ENCODE measurements at regions not wholly inside any gene's neighbourhood (a gene's known extent, or its start where the extent isn't known, plus 50 kb on each side); places are given as distances from the start of the nearest gene placed in this dataset.

DNA sequence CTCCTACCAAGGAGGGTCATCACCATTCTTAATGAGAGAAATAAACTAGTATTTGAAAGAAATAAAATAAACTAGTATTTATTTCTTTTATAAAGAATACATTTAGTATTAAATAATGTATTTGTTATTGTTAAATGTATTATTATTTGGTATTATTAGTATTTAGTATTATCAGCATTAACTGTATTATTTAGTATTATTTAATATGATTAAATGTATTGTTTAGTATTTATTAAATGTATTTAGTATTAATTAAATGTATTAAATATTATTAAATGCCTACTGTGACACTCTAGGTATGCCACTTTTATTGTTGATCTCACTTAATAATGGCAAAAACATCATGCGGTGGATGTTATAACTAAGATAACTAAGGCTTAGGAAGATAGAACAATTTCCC, 353.6 kb upstream of the MAP2 start:
- no peaks in the 10 kb centered on the region for H3K9me3 Mint-ChIP-seq
- DNase-seq (no peak), ATAC-seq (ENCODE audit: low read depth) (no peak)
- no peaks in the 10 kb centered on the region for H3K36me3 Mint-ChIP-seq
- no peaks in the 10 kb centered on the region for H3K4me1 Mint-ChIP-seq
- no peak overlapping the region for H3K4me3 Mint-ChIP-seq
- POLR2A ChIA-PET, result no interaction called here
- no peak overlapping the region for H3K27ac Mint-ChIP-seq
- no peaks in the 10 kb centered on the region for H3K27me3 Mint-ChIP-seq

DNA sequence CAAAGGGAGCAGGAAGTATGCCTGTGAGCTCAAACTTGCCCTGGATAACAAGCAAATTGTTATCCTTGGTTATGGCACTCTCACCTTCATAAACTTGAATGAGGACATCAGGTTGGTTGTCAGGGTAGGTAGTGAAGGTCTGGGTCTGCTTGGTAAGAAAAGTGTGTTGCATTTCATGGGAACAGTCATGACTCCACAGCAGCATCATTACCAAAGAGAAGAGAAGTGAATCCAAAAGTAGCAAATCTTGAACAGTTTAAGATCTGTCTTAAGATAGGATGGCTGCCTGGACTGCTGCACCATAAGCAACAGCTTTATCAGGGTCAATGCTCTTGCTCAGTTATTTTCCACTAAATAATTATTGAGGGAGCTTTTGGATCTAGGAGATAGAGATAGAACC, 350.7 kb upstream of the MAP2 start:
- H3K36me3 Mint-ChIP-seq, result no peaks in the 10 kb centered on the region
- H3K27ac Mint-ChIP-seq, result no peak overlapping the region
- H3K4me1 Mint-ChIP-seq, result no peaks in the 10 kb centered on the region
- ATAC-seq (ENCODE audit: low read depth) (no peak), DNase-seq (no peak)
- POLR2A ChIA-PET, result no interaction called here
- no peaks in the 10 kb centered on the region for H3K27me3 Mint-ChIP-seq
- H3K9me3 Mint-ChIP-seq, result no peaks in the 10 kb centered on the region
- no peak overlapping the region for H3K4me3 Mint-ChIP-seq

DNA sequence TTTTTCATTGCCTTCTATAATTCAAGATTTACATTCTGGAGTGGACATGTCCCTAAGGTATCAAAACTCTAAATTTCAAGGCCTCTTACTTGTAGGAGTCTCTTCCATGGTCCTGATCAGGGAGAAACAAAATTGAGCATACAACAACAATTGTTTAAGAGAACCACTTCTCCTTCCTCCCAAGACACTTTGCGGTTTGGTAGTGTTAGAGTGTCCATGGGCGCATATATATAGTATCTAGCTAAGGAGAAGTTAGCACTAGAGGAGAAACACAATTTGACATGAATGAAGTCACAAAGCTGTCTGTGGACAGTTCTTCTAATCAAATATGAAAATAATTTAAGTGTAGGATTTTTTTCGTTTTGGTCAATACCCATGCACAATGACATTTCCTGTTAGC, 349.1 kb upstream of the MAP2 start:
- Mint-ChIP-seq H3K9me3 (no peaks in the 10 kb centered on the region), H3K36me3 (no peaks in the 10 kb centered on the region), H3K4me3 (no peak overlapping the region), H3K4me1 (no peaks in the 10 kb centered on the region), H3K27me3 (no peaks in the 10 kb centered on the region), H3K27ac (no peak overlapping the region)
- no peak for ATAC-seq (ENCODE audit: low read depth)
- POLR2A ChIA-PET, result no interaction called here
- no peak for DNase-seq

DNA sequence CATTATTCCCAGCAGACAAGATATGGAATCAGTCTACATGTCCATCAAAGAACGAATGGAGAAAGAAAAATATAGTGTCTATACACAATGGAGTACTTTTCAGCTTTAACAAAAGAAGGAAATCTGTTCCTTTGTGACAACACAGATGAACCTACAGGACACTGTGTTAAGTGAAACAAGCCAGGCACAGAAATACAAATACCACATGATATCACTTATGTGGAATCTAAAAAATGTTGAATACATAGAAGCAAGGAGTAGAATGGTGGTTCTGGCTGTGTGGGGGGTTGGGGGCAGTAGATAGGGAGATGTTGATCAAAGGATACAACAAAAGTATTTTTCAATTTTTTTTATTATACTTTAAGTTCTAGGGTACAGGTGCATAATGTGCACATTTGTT, 347.7 kb upstream of the MAP2 start:
- H3K4me3 Mint-ChIP-seq, result no peak overlapping the region

DNA sequence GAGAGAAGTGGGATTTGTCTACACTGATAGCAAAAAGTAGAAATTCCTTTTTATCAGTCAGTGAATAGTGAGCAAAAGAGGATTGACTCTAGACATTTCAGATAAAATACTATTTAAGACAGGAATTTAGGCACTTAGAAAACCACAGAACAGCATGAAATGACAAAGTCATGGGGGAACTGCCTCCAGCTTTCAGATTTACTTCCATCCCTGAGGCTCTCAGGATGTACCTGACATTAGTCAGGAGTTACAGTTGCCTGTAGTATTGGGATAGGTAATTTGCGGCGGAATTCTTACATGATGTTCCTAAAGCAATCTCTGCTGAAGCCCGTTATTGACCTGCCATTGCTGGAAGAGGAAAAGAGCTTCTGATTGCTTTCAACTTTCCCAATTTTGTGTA, 337.1 kb upstream of the MAP2 start:
- POLR2A ChIA-PET, result no interaction called here
- Mint-ChIP-seq H3K36me3 (no peaks in the 10 kb centered on the region), H3K9me3 (no peaks in the 10 kb centered on the region), H3K27me3 (no peaks in the 10 kb centered on the region), H3K4me1 (no peaks in the 10 kb centered on the region), H3K4me3 (no peak overlapping the region), H3K27ac (no peak overlapping the region)
- no peak for ATAC-seq (ENCODE audit: low read depth)
- no peak for DNase-seq

More for the DNA sequence above, 347.7 kb upstream of the MAP2 start:
- H3K27me3 Mint-ChIP-seq, result no peaks in the 10 kb centered on the region
- H3K4me1 Mint-ChIP-seq, result no peaks in the 10 kb centered on the region
- no peak overlapping the region for H3K27ac Mint-ChIP-seq
- H3K9me3 Mint-ChIP-seq, result no peaks in the 10 kb centered on the region
- DNase-seq, result no peak
- POLR2A ChIA-PET, result no interaction called here
- no peak for ATAC-seq (ENCODE audit: low read depth)
- no peaks in the 10 kb centered on the region for H3K36me3 Mint-ChIP-seq

DNA sequence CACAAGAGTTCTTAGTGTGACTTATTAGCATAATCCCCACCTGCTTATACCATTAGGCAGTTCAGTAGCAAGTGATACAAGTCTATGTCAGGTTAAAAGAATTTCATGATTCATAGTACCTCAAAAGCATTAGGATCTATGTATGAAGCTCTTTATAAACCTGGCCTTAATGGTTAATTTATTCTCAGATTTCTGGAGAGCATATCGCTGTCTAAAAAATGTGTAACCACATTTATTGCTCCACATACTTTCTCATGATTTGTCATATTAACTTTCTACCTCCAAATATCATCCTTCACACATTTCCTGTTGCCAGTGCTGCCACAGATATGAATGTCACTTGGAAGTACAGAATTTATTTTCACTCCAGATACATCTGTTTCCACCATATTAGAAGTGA, 332.8 kb upstream of the MAP2 start:
- no peaks in the 10 kb centered on the region for H3K4me1 Mint-ChIP-seq
- no peak for DNase-seq
- no peaks in the 10 kb centered on the region for H3K36me3 Mint-ChIP-seq
- no peaks in the 10 kb centered on the region for H3K27me3 Mint-ChIP-seq
- POLR2A ChIA-PET, result no interaction called here
- no peaks in the 10 kb centered on the region for H3K9me3 Mint-ChIP-seq
- H3K4me3 Mint-ChIP-seq, result no peak overlapping the region
- no peak for ATAC-seq (ENCODE audit: low read depth)
- H3K27ac Mint-ChIP-seq, result no peak overlapping the region

DNA sequence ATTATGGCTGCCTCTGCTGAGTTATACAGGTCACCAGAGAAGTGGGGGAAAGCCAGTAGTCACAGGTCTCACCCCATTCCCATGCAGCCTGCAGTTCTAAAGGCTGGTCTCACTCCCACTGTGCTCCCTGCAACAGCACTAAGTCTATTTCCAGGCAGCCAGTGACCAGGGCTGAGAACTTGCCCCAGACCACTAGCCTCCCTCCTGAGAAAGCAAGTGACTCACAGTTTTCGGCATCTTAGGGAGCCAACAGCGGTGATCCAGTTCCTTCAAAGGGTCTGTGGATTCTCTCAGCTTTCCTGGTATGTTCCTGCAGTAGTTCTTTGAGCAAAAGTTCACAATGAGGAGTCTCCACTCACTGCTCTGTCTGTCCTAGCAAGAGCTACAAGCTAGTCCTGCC, 329.6 kb upstream of the MAP2 start:
- Mint-ChIP-seq H3K4me1 (no peaks in the 10 kb centered on the region), H3K27me3 (no peaks in the 10 kb centered on the region), H3K27ac (no peak overlapping the region), H3K4me3 (no peak overlapping the region), H3K9me3 (no peaks in the 10 kb centered on the region), H3K36me3 (no peaks in the 10 kb centered on the region)
- no peak for DNase-seq
- no peak for ATAC-seq (ENCODE audit: low read depth)
- POLR2A ChIA-PET, result no interaction called here

DNA sequence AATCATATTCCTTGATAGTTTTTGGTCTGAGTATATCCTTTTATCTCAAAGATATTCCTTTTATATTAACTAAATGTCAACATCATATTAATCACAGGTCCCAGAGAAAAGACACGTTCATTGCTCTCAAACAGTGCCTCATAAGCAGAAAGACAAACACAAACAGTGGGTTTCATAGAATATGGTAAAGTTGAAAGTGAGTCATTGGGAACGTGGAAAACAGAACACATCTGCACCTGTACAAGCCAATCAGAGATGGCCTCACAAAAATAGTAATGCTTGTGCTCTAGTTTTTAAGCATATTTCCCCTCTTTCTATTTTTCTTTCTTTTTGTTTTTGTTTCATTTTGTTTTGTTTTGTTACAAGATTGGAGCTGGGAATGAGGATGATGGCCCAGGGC, 328.4 kb upstream of the MAP2 start:
- ATAC-seq (ENCODE audit: low read depth), result no peak
- POLR2A ChIA-PET, result no interaction called here
- no peak for DNase-seq
- Mint-ChIP-seq H3K4me1 (no peaks in the 10 kb centered on the region), H3K27me3 (no peaks in the 10 kb centered on the region), H3K9me3 (no peaks in the 10 kb centered on the region), H3K27ac (no peak overlapping the region), H3K36me3 (no peaks in the 10 kb centered on the region), H3K4me3 (no peak overlapping the region)

DNA sequence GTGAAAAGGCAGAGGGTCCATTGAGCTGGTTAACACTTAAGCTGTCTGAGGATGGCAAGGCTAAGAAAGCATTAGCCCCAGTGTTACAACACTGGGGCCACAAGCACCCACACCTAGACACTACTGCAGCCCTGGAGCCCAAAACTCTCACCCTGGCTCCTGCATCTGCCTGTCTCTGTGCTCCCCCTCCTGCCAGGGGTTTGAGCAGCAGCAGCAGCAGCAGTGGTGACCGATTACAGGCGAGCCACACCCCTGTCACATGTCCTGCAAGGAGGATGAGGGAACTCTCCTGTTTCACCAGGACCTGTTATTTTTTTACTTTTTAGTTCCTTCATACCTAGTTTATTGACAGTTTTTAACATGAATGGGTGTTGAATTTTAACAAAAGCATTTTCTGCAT, 326.7 kb upstream of the MAP2 start:
- H3K9me3 Mint-ChIP-seq, result no peaks in the 10 kb centered on the region
- POLR2A ChIA-PET, result no interaction called here
- H3K27me3 Mint-ChIP-seq, result no peaks in the 10 kb centered on the region

DNA sequence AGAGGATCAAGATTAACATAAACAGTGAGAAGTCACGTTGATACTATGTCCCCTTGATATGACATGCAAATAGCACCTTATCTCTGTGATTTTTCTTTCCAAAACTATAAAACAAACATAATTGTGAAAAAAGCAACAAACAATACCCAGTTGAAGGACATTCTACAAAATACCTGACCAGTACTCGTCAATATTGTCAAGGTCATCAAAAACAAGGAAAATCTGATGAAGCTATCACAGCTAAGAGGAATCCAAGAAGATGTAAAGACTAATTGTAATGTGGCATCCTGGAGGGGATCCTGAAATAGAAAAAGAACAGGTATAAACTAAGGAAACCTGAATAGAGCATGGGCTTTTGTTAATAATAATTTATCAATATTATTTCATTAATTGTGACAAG, 321.5 kb upstream of the MAP2 start:
- Mint-ChIP-seq H3K9me3 (no peaks in the 10 kb centered on the region), H3K27ac (no peak overlapping the region), H3K4me3 (no peak overlapping the region), H3K27me3 (no peaks in the 10 kb centered on the region), H3K4me1 (no peaks in the 10 kb centered on the region), H3K36me3 (no peaks in the 10 kb centered on the region)
- POLR2A ChIA-PET, result no interaction called here
- DNase-seq (no peak), ATAC-seq (ENCODE audit: low read depth) (no peak)

More for the DNA sequence above, 326.7 kb upstream of the MAP2 start:
- Mint-ChIP-seq H3K4me3 (no peak overlapping the region), H3K4me1 (no peaks in the 10 kb centered on the region), H3K36me3 (no peaks in the 10 kb centered on the region), H3K27ac (no peak overlapping the region)
- no peak for DNase-seq
- no peak for ATAC-seq (ENCODE audit: low read depth)

DNA sequence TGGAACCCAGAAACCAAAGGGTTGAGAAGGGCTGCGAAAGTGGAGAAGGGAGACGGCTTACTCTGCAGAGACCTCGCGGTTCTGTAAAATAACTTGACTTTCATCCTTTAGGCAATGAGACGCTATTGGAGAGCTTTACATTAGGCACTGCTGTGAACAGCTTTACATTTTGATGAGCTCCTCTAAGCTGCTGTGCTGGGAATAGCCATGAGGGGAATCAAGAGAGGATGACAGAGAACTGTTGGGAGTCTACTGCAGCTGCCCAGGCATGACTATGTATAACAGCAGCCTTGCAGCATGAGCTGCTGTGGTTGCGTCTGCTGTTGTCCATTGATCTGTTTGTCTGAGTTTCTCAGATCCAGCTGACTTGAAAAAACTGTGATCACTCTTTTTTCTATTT, 310.8 kb upstream of the MAP2 start:
- Mint-ChIP-seq H3K4me1 (no peaks in the 10 kb centered on the region), H3K4me3 (no peak overlapping the region), H3K27me3 (no peaks in the 10 kb centered on the region), H3K9me3 (no peaks in the 10 kb centered on the region), H3K36me3 (no peaks in the 10 kb centered on the region), H3K27ac (no peak overlapping the region)
- DNase-seq, result no peak
- POLR2A ChIA-PET, result no interaction called here
- no peak for ATAC-seq (ENCODE audit: low read depth)

DNA sequence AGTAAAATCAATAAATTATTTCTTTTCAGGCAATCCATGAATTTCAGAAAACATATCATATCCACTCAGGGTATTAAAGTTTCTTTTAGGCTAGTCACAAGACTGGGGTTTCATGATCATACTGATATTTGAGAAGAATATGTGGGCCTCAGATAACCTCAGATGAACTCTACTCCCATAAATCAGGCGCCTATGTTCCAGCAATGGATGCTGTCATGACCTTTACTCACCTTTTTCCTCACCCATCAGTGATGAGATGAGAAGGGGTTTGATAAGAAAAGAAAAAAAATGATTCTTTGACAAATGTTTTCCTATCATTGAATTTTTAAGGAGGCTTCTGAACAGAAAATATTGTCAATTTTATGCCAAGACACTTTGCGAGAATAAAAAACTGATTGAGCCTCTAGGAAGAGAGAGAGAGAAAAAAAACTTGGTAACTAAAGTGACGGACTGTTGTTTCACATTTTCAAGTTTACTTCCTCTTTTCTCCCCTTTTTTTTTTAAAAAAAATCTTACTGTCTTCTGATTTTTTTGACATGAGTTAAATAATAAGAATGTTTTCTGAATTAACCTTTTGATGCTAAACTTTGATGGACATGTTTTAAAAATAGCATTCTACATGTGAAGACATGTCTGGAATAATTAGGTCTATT, 309.1 kb upstream of the MAP2 start:
- Mint-ChIP-seq H3K4me3 (no peak overlapping the region), H3K9me3 (no peaks in the 10 kb centered on the region), H3K36me3 (no peaks in the 10 kb centered on the region), H3K27me3 (no peaks in the 10 kb centered on the region), H3K4me1 (no peaks in the 10 kb centered on the region), H3K27ac (no peak overlapping the region)
- POLR2A ChIA-PET, result no interaction called here
- DNase-seq, result no peak
- ATAC-seq (ENCODE audit: low read depth), result no peak

DNA sequence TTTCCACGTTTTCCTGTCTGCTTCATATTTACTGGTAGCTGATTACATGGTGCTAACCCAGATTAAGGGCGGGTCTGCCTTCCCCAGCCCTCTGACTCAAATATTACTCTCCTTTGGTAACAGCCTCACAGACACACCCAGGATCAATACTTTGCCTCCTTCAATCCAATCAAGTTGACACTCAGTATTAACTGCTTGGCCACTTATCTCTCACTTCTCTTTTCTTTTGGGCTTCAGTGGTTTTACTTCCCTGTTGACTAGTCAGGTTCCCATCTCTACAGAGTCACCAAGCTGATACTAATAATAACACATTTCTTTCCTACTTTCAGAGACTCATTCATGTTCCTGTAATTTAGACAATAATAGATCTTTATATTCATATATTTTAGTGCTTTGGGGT, 302.2 kb upstream of the MAP2 start:
- ATAC-seq (ENCODE audit: low read depth) (no peak), DNase-seq (no peak)
- Mint-ChIP-seq H3K9me3 (no peaks in the 10 kb centered on the region), H3K27me3 (no peaks in the 10 kb centered on the region), H3K36me3 (no peaks in the 10 kb centered on the region), H3K4me1 (no peaks in the 10 kb centered on the region), H3K4me3 (no peak overlapping the region), H3K27ac (no peak overlapping the region)
- POLR2A ChIA-PET, result no interaction called here

DNA sequence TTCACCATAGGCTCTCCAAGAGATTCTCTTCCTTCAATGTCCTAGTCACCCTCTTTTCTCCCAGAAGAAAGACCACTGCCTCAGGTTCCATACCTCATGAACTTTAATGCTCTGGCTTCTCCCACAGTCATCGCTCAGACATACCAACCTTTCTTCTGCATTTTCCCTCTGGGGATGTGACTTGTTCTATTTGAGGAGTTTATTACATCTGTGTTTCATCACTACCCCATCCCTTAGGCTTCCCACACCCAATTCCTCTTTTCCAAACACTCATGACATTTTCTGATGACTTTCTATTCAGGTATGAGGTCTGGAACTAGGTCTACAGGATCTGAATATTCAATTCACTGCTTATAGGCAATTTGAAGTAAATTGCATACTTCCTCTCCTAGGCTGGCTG, 298.6 kb upstream of the MAP2 start:
- peaks cover 1% of the 10 kb centered on the region for H3K9me3 Mint-ChIP-seq
- H3K27me3 Mint-ChIP-seq, result no peaks in the 10 kb centered on the region
- ATAC-seq (ENCODE audit: low read depth), result no peak
- H3K27ac Mint-ChIP-seq, result no peak overlapping the region
- H3K4me1 Mint-ChIP-seq, result no peaks in the 10 kb centered on the region
- DNase-seq, result no peak
- POLR2A ChIA-PET, result no interaction called here
- H3K4me3 Mint-ChIP-seq, result no peak overlapping the region
- no peaks in the 10 kb centered on the region for H3K36me3 Mint-ChIP-seq

DNA sequence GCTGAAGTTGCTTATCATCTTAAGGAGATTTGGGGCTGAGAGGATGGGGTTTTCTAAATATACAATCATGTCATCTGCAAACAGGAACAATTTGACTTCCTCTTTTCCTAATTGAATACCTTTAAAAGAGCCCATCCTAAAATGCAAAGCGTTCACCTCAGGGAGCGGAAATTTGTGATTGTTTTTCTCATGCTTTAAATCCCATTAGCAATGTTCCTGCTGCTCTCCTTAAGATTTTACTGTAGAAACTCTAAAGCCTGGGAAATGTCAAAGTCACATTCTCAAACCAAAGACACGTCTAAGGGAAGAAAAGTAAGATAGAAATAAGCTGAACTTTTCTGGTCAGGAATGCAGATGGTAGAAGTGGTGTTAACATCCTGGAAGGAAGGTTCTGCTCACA, 285.8 kb upstream of the MAP2 start:
- H3K36me3 Mint-ChIP-seq, result no peaks in the 10 kb centered on the region

More for the DNA sequence above, 285.8 kb upstream of the MAP2 start:
- no peak for ATAC-seq (ENCODE audit: low read depth)
- Mint-ChIP-seq H3K9me3 (peaks cover 5% of the 10 kb centered on the region), H3K4me3 (no peak overlapping the region), H3K4me1 (no peaks in the 10 kb centered on the region), H3K27me3 (no peaks in the 10 kb centered on the region), H3K27ac (no peak overlapping the region)
- POLR2A ChIA-PET, result no interaction called here
- no peak for DNase-seq

Data from activated naive CD8-positive, alpha-beta T cell treated with anti-CD3 and anti-CD28 coated beads, Interleukin-2, amount 10 ng/mL, durations not matched to agents 7 days and 5 days (primary cell).